ENCODE measurements at regions not wholly inside any gene's neighbourhood (a gene's known extent, or its start where the extent isn't known, plus 50 kb on each side); places are given as distances from the start of the nearest gene placed in this dataset.

DNA sequence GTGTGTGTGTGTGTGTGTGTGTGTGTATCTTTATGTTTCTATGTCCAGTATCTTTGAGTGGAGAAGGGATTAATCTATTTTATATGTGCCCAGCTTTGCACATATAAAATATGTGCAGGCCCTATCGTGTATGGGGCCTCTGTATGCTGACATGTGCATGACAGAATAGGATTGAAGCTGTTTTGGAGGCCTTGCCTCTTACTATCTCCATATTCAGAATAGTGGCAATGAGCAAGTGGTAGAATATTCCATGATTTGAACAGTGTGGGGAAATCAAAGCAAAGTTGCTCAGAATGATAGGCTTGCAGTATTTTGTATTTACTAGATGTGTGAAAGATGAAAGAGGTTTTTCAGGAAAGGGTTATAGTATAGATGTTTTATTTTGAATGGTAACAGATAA, 480.8 kb downstream of the XIRP2 start:
- no peak overlapping the region for H3K4me3 ChIP-seq (replicated peaks in 1 of 2; ENCODE audit: low read depth in 2 of 2, low read length in 2 of 2)
- DNase-seq (ENCODE audit: low read depth in 2 of 2), result no peak
- TF ChIP-seq, protein P1, sequence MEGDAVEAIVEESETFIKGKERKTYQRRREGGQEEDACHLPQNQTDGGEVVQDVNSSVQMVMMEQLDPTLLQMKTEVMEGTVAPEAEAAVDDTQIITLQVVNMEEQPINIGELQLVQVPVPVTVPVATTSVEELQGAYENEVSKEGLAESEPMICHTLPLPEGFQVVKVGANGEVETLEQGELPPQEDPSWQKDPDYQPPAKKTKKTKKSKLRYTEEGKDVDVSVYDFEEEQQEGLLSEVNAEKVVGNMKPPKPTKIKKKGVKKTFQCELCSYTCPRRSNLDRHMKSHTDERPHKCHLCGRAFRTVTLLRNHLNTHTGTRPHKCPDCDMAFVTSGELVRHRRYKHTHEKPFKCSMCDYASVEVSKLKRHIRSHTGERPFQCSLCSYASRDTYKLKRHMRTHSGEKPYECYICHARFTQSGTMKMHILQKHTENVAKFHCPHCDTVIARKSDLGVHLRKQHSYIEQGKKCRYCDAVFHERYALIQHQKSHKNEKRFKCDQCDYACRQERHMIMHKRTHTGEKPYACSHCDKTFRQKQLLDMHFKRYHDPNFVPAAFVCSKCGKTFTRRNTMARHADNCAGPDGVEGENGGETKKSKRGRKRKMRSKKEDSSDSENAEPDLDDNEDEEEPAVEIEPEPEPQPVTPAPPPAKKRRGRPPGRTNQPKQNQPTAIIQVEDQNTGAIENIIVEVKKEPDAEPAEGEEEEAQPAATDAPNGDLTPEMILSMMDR (IDR thresholded peaks at IDR 0.05; ENCODE audit: low read depth, low read length), result no peak

DNA sequence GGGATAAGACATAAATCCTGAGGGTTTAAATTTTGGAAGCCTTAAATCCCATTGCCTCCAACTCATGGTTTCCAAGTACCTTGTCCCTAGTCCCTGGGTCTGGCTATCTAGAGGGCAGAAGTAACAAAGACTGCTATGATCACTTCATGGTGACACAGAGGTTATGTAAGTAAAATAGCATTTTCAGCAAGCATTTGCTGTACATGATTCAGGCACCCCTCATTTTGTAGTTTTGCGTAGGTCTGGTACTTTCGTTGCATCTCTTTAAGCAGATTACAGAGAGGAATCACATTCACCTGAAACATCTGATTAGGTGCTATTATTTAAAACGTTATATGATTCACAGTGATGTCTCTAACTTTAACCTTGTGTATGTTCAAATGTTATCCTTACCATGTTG, 480.1 kb downstream of the XIRP2 start:
- TF ChIP-seq, protein P1 (IDR thresholded peaks at IDR 0.05; ENCODE audit: low read depth, low read length), result no peak
- H3K4me3 ChIP-seq (replicated peaks in 1 of 2; ENCODE audit: low read depth in 2 of 2, low read length in 2 of 2), result no peak overlapping the region
- DNase-seq (ENCODE audit: low read depth in 2 of 2), result no peak

DNA sequence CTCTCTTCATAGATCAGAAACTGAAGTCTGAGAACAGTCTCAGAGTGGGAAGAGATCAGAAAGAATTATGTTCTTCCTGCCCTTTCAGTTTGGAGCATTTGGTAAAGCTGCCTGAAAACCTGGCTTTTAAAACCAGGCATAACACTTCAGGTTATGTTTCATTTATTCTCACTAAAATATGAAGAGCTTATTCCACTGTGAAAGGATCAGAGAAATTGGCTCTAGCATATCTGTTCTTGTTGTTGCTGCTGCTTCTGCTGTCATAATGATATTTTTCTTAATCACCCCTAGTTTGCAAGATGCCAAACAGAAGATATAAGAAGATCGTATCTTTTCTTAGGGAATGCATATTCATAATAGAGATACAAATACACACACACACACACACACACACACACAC, 476.9 kb downstream of the XIRP2 start:
- TF ChIP-seq, protein P1 (IDR thresholded peaks at IDR 0.05; ENCODE audit: low read depth, low read length), result no peak
- H3K4me3 ChIP-seq (replicated peaks in 1 of 2; ENCODE audit: low read depth in 2 of 2, low read length in 2 of 2), result no peak overlapping the region
- DNase-seq (ENCODE audit: low read depth in 2 of 2), result no peak

DNA sequence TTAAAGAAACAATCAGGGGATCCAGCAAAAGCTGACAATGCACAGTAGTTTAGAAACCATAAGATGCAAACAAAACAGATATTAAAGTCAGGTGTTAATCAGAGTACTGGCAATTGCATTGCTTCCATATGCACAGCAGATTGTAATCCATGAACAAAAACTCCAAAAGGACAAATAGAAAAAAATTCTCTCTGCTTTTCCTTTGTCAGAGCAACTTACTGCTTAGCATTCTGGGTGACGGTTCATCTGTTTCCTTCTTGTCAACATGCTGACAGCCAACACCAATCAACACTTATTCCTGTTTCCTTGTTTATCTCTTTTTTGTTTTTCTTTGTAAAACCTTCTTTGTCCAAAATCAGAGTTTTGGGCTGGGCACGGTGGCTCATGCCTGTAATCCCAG, 473.1 kb downstream of the XIRP2 start:
- no peak for DNase-seq (ENCODE audit: low read depth in 2 of 2)
- TF ChIP-seq, protein P1 (IDR thresholded peaks at IDR 0.05; ENCODE audit: low read depth, low read length), result no peak
- no peak overlapping the region for H3K4me3 ChIP-seq (replicated peaks in 1 of 2; ENCODE audit: low read depth in 2 of 2, low read length in 2 of 2)

DNA sequence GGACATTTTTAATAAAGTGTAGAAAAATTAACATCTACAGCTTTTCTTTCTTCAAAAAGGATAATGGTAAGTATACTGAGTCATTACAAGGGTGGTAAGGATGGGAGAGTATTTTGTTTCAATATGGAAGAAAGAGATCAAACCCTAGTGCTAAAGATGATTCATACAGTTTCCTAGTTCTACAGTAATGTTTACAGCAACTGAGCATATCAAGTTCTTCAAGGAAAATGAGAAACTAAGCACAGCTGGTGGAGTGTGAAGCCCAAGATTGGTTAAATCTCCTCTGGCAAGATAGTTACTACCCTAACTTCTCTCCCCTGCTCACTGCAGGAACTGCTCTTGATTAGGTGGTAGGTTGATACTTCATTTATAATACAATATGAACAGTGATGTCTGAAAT, 467.5 kb downstream of the XIRP2 start:
- H3K4me3 ChIP-seq (replicated peaks in 1 of 2; ENCODE audit: low read depth in 2 of 2, low read length in 2 of 2), result no peak overlapping the region
- DNase-seq (ENCODE audit: low read depth in 2 of 2), result peak in 1 of 2 donors; percentile 18
- TF ChIP-seq, protein P1 (IDR thresholded peaks at IDR 0.05; ENCODE audit: low read depth, low read length), result no peak

DNA sequence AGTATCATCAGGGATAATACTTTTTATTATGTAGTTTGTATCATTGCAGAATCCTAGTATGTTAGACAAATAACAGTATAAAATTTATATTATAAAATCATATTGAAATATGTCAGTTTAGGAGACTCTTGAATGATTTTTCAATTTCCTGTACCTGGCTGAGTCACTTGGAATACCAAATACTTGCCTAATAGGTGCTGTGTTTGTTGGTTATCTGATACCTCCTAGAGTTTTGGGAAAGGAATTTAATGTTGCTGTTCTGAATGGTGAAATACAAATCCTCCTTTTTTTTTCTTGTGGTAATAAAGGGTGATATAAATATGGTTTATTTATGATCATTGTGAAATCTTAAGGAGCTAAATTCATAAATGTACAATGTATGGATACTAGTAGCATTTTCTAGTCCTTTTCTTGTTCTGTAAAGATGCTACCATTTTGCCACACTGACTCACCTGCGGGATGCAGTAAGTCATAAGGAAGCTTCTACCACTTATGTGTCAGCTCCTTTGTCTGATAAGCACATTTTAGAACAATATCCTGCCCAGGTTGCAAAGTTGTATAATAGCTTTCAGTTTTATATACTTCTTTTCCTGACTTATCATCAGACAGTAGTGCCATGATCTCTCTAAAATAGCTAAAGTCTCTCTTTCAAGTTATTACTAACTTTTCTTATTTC, 465.5 kb downstream of the XIRP2 start:
- TF ChIP-seq, protein P1 (IDR thresholded peaks at IDR 0.05; ENCODE audit: low read depth, low read length), result no peak
- H3K4me3 ChIP-seq (replicated peaks in 1 of 2; ENCODE audit: low read depth in 2 of 2, low read length in 2 of 2), result no peak overlapping the region
- no peak for DNase-seq (ENCODE audit: low read depth in 2 of 2)

DNA sequence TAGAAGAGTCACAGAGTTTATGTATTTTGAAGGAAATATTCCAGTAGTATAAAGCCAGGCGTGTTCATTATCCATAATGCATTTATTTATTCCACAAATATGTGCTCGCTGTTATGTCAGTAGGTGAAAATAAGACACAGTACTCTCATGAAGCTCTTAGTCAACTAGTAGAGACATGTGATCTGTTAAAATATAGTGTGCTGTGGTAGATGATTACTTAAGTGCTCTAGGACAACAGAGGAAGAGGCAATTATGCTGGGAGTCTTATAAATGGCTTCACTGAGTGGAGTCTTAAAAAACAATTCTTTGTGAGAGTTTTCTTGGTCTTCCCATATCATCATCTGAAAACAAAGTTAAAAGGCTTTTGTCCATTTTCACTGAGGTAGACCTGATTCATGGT, 457.3 kb downstream of the XIRP2 start:
- no peak for DNase-seq (ENCODE audit: low read depth in 2 of 2)
- no peak overlapping the region for H3K4me3 ChIP-seq (replicated peaks in 1 of 2; ENCODE audit: low read depth in 2 of 2, low read length in 2 of 2)
- TF ChIP-seq, protein P1 (IDR thresholded peaks at IDR 0.05; ENCODE audit: low read depth, low read length), result no peak
